ENCODE measurements at regions not wholly inside any gene's neighbourhood (a gene's known extent, or its start where the extent isn't known, plus 50 kb on each side); places are given as distances from the start of the nearest gene placed in this dataset.

DNA sequence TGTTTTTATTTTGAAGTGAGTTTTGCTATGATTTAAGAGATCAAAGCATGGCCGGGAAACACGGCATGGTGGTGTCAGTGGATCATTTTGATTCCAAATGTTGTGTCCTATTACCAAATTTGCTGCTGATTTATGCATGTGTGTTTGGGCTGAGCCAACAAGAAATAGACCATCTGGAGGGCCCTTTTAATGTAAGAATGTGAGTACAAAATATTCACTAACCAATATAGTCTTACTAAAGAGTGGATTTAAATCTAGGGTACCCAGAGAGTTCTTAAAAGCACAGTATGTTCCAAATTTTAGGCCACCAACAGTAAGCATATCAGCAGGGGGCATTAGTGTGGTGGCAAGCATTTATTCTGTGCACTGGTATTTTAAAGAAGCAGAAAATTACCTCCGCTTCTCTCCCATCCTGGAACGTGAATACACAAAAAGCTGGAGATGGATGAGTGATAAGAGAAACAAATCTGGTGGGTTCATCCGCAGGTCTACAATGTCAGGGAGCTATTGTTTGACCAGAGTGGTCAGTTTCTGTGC, 444.4 kb upstream of the IGFBP7 start:
- H2BK12ac ChIP-seq (ENCODE audit: low read length in 2 of 2), result no peak overlapping the region

DNA sequence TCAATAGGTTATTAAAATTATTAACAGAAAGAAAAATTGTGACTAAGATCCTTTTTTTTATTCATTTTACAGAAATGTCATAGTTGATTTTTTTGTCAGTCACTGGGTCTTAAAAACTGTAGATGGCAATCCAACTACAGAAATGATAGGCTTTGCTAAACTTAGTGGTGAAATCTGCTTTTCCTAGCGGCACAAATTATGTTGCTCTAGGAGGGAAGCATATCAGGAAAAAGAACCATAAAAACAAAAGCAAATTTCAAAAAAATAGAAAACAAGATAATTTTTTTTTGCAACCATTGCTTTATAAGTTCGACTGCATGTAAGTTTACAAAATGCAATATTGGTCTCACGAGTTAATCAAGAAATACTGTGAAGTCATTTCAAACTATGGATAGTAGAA, 443.5 kb upstream of the IGFBP7 start:
- Histone ChIP-seq H2AFZ (ENCODE audit: low read depth, low read length) (no peak overlapping the region), H3K27ac (ENCODE audit: low read length, poor library complexity, severe bottlenecking) (no peak overlapping the region), H3K79me1 (replicated peaks; ENCODE audit: low read length, poor library complexity, severe bottlenecking) (no peaks in the 10 kb centered on the region), H3K4ac (ENCODE audit: low read depth in 1 of 2, low read length in 2 of 2) (no peak overlapping the region), H2BK120ac (ENCODE audit: low read depth, low read length) (no peak overlapping the region), H3K9me3 (ENCODE audit: control insufficient read depth, low read length) (no peaks in the 10 kb centered on the region), H2BK15ac (ENCODE audit: low read depth, poor library complexity, severe bottlenecking) (no peak overlapping the region), H2AK5ac (ENCODE audit: low read length, severe bottlenecking) (no peak overlapping the region), H3K9ac (ENCODE audit: low read length) (no peak overlapping the region), H2BK5ac (ENCODE audit: low read depth, low read length, poor library complexity, severe bottlenecking) (no peak overlapping the region), H3K14ac (ENCODE audit: low read length in 2 of 2) (no peak overlapping the region), H3K4me3 (ENCODE audit: insufficient read depth in 1 of 2, low read depth in 1 of 2, low read length in 2 of 2) (no peak overlapping the region), H4K8ac (ENCODE audit: low read length) (no peak overlapping the region), H3K4me1 (ENCODE audit: control insufficient read depth, insufficient read depth, low read depth, low read length) (no peaks in the 10 kb centered on the region), H3K23ac (ENCODE audit: low read length in 2 of 2) (no peak overlapping the region), H2BK12ac (ENCODE audit: low read length in 2 of 2) (no peak overlapping the region), H3K4me2 (ENCODE audit: low read length, poor library complexity, severe bottlenecking) (no peak overlapping the region), H4K91ac (ENCODE audit: low read length) (no peak overlapping the region), H3K36me3 (ENCODE audit: control insufficient read depth in 1 of 2, insufficient read depth in 2 of 2, low read depth in 1 of 2, low read length in 2 of 2) (no peaks in the 10 kb centered on the region), H3K27me3 (ENCODE audit: control insufficient read depth in 1 of 2, insufficient read depth in 1 of 2, low read length in 2 of 2) (no peaks in the 10 kb centered on the region), H3K18ac (ENCODE audit: low read depth in 1 of 2, low read length in 2 of 2) (no peak overlapping the region)
- no CpG with 5 or more reads among the region's 3 CpGs for WGBS
- DNase-seq, result no peak

More for the DNA sequence above, 444.4 kb upstream of the IGFBP7 start:
- Histone ChIP-seq H4K91ac (ENCODE audit: low read length) (no peak overlapping the region), H3K9me3 (ENCODE audit: control insufficient read depth, low read length) (no peaks in the 10 kb centered on the region), H3K4ac (ENCODE audit: low read depth in 1 of 2, low read length in 2 of 2) (no peak overlapping the region), H4K8ac (ENCODE audit: low read length) (no peak overlapping the region), H3K27me3 (ENCODE audit: control insufficient read depth in 1 of 2, insufficient read depth in 1 of 2, low read length in 2 of 2) (no peaks in the 10 kb centered on the region), H3K79me1 (replicated peaks; ENCODE audit: low read length, poor library complexity, severe bottlenecking) (no peaks in the 10 kb centered on the region), H2BK15ac (ENCODE audit: low read depth, poor library complexity, severe bottlenecking) (no peak overlapping the region), H3K4me2 (ENCODE audit: low read length, poor library complexity, severe bottlenecking) (no peak overlapping the region), H3K36me3 (ENCODE audit: control insufficient read depth in 1 of 2, insufficient read depth in 2 of 2, low read depth in 1 of 2, low read length in 2 of 2) (no peaks in the 10 kb centered on the region), H3K27ac (ENCODE audit: low read length, poor library complexity, severe bottlenecking) (no peak overlapping the region), H3K23ac (ENCODE audit: low read length in 2 of 2) (no peak overlapping the region), H3K18ac (ENCODE audit: low read depth in 1 of 2, low read length in 2 of 2) (no peak overlapping the region), H2BK120ac (ENCODE audit: low read depth, low read length) (no peak overlapping the region), H2AFZ (ENCODE audit: low read depth, low read length) (no peak overlapping the region), H3K14ac (ENCODE audit: low read length in 2 of 2) (no peak overlapping the region), H3K4me3 (ENCODE audit: insufficient read depth in 1 of 2, low read depth in 1 of 2, low read length in 2 of 2) (no peak overlapping the region), H2AK5ac (ENCODE audit: low read length, severe bottlenecking) (no peak overlapping the region), H2BK5ac (ENCODE audit: low read depth, low read length, poor library complexity, severe bottlenecking) (no peak overlapping the region), H3K4me1 (ENCODE audit: control insufficient read depth, insufficient read depth, low read depth, low read length) (no peaks in the 10 kb centered on the region), H3K9ac (ENCODE audit: low read length) (no peak overlapping the region)
- 82% methylated on average over 5 of the region's 5 CpGs for WGBS
- no peak for DNase-seq

GRCh38 chr4:57550198-57550597, 440.0 kb upstream of the IGFBP7 start:
- no peak overlapping the region for H3K4me2 ChIP-seq (ENCODE audit: low read length, poor library complexity, severe bottlenecking)
- H2BK120ac ChIP-seq (ENCODE audit: low read depth, low read length), result no peak overlapping the region
- H3K18ac ChIP-seq (ENCODE audit: low read depth in 1 of 2, low read length in 2 of 2), result no peak overlapping the region
- H2AFZ ChIP-seq (ENCODE audit: low read depth, low read length), result no peak overlapping the region
- no peak overlapping the region for H2BK5ac ChIP-seq (ENCODE audit: low read depth, low read length, poor library complexity, severe bottlenecking)
- 49% methylated on average over 3 of the region's 3 CpGs for WGBS
- no peaks in the 10 kb centered on the region for H3K36me3 ChIP-seq (ENCODE audit: control insufficient read depth in 1 of 2, insufficient read depth in 2 of 2, low read depth in 1 of 2, low read length in 2 of 2)
- no peak overlapping the region for H3K27ac ChIP-seq (ENCODE audit: low read length, poor library complexity, severe bottlenecking)
- H3K14ac ChIP-seq (ENCODE audit: low read length in 2 of 2), result no peak overlapping the region
- H3K4me3 ChIP-seq (ENCODE audit: insufficient read depth in 1 of 2, low read depth in 1 of 2, low read length in 2 of 2), result no peak overlapping the region
- no peak overlapping the region for H2AK5ac ChIP-seq (ENCODE audit: low read length, severe bottlenecking)
- no peaks in the 10 kb centered on the region for H3K27me3 ChIP-seq (ENCODE audit: control insufficient read depth in 1 of 2, insufficient read depth in 1 of 2, low read length in 2 of 2)
- no peak overlapping the region for H4K8ac ChIP-seq (ENCODE audit: low read length)
- H3K23ac ChIP-seq (ENCODE audit: low read length in 2 of 2), result no peak overlapping the region
- no peaks in the 10 kb centered on the region for H3K9me3 ChIP-seq (ENCODE audit: control insufficient read depth, low read length)
- H3K4ac ChIP-seq (ENCODE audit: low read depth in 1 of 2, low read length in 2 of 2), result no peak overlapping the region
- no peak overlapping the region for H2BK12ac ChIP-seq (ENCODE audit: low read length in 2 of 2)
- no peak overlapping the region for H4K91ac ChIP-seq (ENCODE audit: low read length)
- no peak for DNase-seq
- H2BK15ac ChIP-seq (ENCODE audit: low read depth, poor library complexity, severe bottlenecking), result no peak overlapping the region
- H3K9ac ChIP-seq (ENCODE audit: low read length), result no peak overlapping the region
- H3K4me1 ChIP-seq (ENCODE audit: control insufficient read depth, insufficient read depth, low read depth, low read length), result no peaks in the 10 kb centered on the region
- H3K79me1 ChIP-seq (replicated peaks; ENCODE audit: low read length, poor library complexity, severe bottlenecking), result no peaks in the 10 kb centered on the region

DNA sequence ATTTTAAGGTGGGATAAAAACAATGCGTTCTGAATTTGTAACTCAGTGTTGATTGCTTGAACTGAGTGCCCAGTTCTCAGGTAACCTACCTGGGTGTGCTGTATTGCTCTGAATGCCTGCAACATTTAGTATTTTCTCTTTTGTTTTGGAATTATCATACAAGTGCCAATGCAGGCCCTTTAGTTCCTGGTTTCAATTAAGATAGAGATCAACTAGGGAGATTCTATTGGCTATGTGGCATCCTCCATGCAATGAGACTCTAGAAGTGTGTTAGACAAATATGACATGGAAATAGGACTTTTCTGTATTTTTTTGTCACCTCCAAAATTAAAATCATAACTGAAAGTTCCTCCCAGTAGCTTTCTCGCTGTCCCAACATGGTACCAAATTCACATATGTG, 438.7 kb upstream of the IGFBP7 start:
- H4K91ac ChIP-seq (ENCODE audit: low read length), result no peak overlapping the region
- H3K27ac ChIP-seq (ENCODE audit: low read length, poor library complexity, severe bottlenecking), result no peak overlapping the region
- H3K36me3 ChIP-seq (ENCODE audit: control insufficient read depth in 1 of 2, insufficient read depth in 2 of 2, low read depth in 1 of 2, low read length in 2 of 2), result no peaks in the 10 kb centered on the region
- no peak overlapping the region for H2AK5ac ChIP-seq (ENCODE audit: low read length, severe bottlenecking)
- H3K4me3 ChIP-seq (ENCODE audit: insufficient read depth in 1 of 2, low read depth in 1 of 2, low read length in 2 of 2), result no peak overlapping the region
- no peak overlapping the region for H2BK12ac ChIP-seq (ENCODE audit: low read length in 2 of 2)
- no peak for DNase-seq
- H4K8ac ChIP-seq (ENCODE audit: low read length), result no peak overlapping the region
- no peak overlapping the region for H3K14ac ChIP-seq (ENCODE audit: low read length in 2 of 2)
- H3K9me3 ChIP-seq (ENCODE audit: control insufficient read depth, low read length), result no peaks in the 10 kb centered on the region
- H3K9ac ChIP-seq (ENCODE audit: low read length), result no peak overlapping the region
- no peak overlapping the region for H3K23ac ChIP-seq (ENCODE audit: low read length in 2 of 2)
- H3K4ac ChIP-seq (ENCODE audit: low read depth in 1 of 2, low read length in 2 of 2), result no peak overlapping the region
- H2BK15ac ChIP-seq (ENCODE audit: low read depth, poor library complexity, severe bottlenecking), result no peak overlapping the region
- no peaks in the 10 kb centered on the region for H3K27me3 ChIP-seq (ENCODE audit: control insufficient read depth in 1 of 2, insufficient read depth in 1 of 2, low read length in 2 of 2)
- no peak overlapping the region for H2AFZ ChIP-seq (ENCODE audit: low read depth, low read length)
- no peaks in the 10 kb centered on the region for H3K4me1 ChIP-seq (ENCODE audit: control insufficient read depth, insufficient read depth, low read depth, low read length)
- no peaks in the 10 kb centered on the region for H3K79me1 ChIP-seq (replicated peaks; ENCODE audit: low read length, poor library complexity, severe bottlenecking)
- no peak overlapping the region for H3K18ac ChIP-seq (ENCODE audit: low read depth in 1 of 2, low read length in 2 of 2)
- no peak overlapping the region for H2BK5ac ChIP-seq (ENCODE audit: low read depth, low read length, poor library complexity, severe bottlenecking)
- H2BK120ac ChIP-seq (ENCODE audit: low read depth, low read length), result no peak overlapping the region
- WGBS, result 76% methylated on average over 2 of the region's 2 CpGs
- H3K4me2 ChIP-seq (ENCODE audit: low read length, poor library complexity, severe bottlenecking), result no peak overlapping the region

Data from mesenchymal stem cell (in vitro differentiated cells and primary cell).